Effector memory CD8-positive, alpha-beta T cell (primary cell): ENCODE measurements at regions not wholly inside any gene's neighbourhood (a gene's known extent, or its start where the extent isn't known, plus 50 kb on each side); places are given as distances from the start of the nearest gene placed in this dataset.
"Not testable (repeated sequence)": the region's sequence is repeated elsewhere in the genome, so short reads cannot be mapped to it uniquely, and the experiment has no call there.

Source experiments
- ATAC-seq: fragments of 150-1000 bp; cut with Tn5 transposase; replicated peaks from 2 replicates; pipeline ENCODE4 v1.10.0; 2021; ENCODE audit warnings: mild to moderate bottlenecking, moderate library complexity
- DNase-seq, 3 experiments: peaks; one replicate each; pipeline ENCODE4 v3.0.0; 2021
- H3K27ac Mint-ChIP-seq, 2 donors: one replicate each; pipeline ENCODE4 v1.8.0; 2022; ENCODE audit warnings: mild to moderate bottlenecking in 2 of 2, mixed read lengths in 2 of 2, moderate library complexity in 2 of 2
- H3K27me3 Mint-ChIP-seq, 2 donors: one replicate each; pipeline ENCODE4 v1.8.0; 2022; ENCODE audit warnings: mixed read lengths in 2 of 2
- H3K36me3 Mint-ChIP-seq: one replicate; pipeline ENCODE4 v1.8.0; 2022; ENCODE audit warnings: mild to moderate bottlenecking, moderate library complexity, mixed read lengths; ENCODE audit not compliant: insufficient read depth
- H3K4me1 Mint-ChIP-seq, 2 donors: one replicate each; pipeline ENCODE4 v1.8.0; 2022; ENCODE audit warnings: low read depth in 2 of 2, mixed read lengths in 2 of 2
- H3K4me3 Mint-ChIP-seq, 2 donors: one replicate each; pipeline ENCODE4 v1.8.0; 2022; ENCODE audit warnings: mild to moderate bottlenecking in 2 of 2, mixed read lengths in 2 of 2, moderate library complexity in 2 of 2
- H3K9me3 Mint-ChIP-seq, 2 donors: one replicate each; pipeline ENCODE4 v1.8.0; 2022; ENCODE audit warnings: mixed read lengths in 2 of 2

DNA sequence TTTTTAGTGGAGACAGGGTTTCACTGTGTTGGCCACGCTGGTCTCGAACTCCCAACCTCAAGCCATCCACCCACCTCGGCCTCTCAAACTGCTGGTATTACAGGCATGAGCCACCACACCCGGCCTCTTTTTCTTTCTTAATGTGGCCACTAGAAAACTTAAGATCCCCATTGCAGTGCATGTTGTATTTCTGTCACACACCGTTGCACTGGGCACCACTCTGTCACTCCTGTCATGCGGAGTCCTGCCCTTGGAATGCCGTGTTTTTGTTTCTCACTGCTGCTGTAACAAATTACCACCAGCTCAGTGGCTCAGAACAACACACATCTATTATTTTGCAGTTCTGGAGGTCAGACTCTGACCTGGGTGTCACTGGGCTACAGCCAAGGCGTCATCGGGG lies 178.9 kb downstream of the TRIM43 start:
- not testable (repeated sequence) for H3K27ac Mint-ChIP-seq, H3K4me1 Mint-ChIP-seq, ATAC-seq, H3K36me3 Mint-ChIP-seq, H3K9me3 Mint-ChIP-seq, H3K4me3 Mint-ChIP-seq, DNase-seq, H3K27me3 Mint-ChIP-seq

DNA sequence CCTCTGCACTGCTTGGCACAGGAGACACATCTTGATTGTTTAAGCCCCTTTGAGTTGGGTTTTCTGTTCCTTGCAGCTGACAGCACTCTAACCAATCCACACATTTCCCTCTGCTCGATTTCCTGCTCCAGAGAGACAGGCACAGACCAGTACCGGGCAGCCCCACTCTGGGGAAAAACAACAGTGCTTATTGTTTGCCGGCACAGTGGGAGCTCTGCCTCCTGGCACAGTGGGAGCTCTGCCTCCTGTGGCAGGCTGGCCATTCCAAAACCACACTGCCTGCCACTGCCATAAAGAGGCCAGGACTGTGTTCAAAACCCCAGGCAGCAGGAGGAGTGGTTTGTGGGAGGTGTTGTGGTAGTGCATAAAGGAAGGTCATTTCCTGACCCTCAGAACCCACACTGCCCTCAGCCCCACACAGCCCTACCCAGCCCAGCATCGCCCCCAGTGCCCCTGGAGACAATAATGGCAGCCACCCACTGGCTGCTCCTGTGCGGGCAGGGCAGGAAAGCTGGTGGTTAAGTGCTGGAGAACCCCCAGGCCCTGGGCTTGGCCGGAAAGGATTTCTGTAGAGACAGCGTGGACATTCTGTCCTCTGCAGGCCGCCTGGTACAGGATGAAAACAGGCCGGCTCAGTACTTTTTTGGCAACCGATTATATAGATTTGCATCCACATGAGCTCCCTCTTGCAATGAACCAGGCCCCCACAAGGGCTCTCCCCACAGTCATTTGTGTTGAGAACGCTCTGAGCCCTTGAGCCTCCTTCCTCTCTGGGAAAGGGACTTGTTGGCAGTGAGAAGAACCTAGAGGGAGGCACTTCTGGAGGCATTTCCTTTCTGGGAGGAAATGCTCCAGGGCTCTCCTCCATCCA lies 182.8 kb downstream of the TRIM43 start:
- not testable (repeated sequence) for H3K27me3 Mint-ChIP-seq, H3K27ac Mint-ChIP-seq, H3K9me3 Mint-ChIP-seq, H3K36me3 Mint-ChIP-seq, H3K4me3 Mint-ChIP-seq, ATAC-seq, DNase-seq, H3K4me1 Mint-ChIP-seq

- not testable (repeated sequence) for ATAC-seq, H3K9me3 Mint-ChIP-seq, H3K4me1 Mint-ChIP-seq, DNase-seq, H3K4me3 Mint-ChIP-seq, H3K27ac Mint-ChIP-seq, H3K27me3 Mint-ChIP-seq, H3K36me3 Mint-ChIP-seq
Observed at GRCh38 chr2:95775193-95775531, 183.4 kb downstream of the TRIM43 start.
